ENCODE measurements at regions not wholly inside any gene's neighbourhood (a gene's known extent, or its start where the extent isn't known, plus 50 kb on each side); places are given as distances from the start of the nearest gene placed in this dataset.
"Not testable (repeated sequence)": the region's sequence is repeated elsewhere in the genome, so short reads cannot be mapped to it uniquely, and the experiment has no call there.

GRCh38 chr12:131213896-131214442, 260.3 kb downstream of the ADGRD1 start:
- DNase-seq (ENCODE audit: low read depth in 2 of 2, low spot score in 1 of 2): no peak

GRCh38 chr12:131214936-131215335, 261.2 kb downstream of the ADGRD1 start:
- DNase-seq (ENCODE audit: low read depth in 2 of 2, low spot score in 1 of 2): not testable (repeated sequence)

- DNase-seq (ENCODE audit: low read depth in 2 of 2, low spot score in 1 of 2): not testable (repeated sequence)
Measured at GRCh38 chr12:131216587-131216986, 262.9 kb downstream of the ADGRD1 start.

- DNase-seq (ENCODE audit: low read depth in 2 of 2, low spot score in 1 of 2): no peak
Measured at GRCh38 chr12:131217024-131217586, 263.4 kb downstream of the ADGRD1 start.

GRCh38 chr12:131218026-131218922, 264.6 kb downstream of the ADGRD1 start:
- no peak for DNase-seq (ENCODE audit: low read depth in 2 of 2, low spot score in 1 of 2)

GRCh38 chr12:131218923-131219669, 265.4 kb downstream of the ADGRD1 start:
- no peak for DNase-seq (ENCODE audit: low read depth in 2 of 2, low spot score in 1 of 2)

GRCh38 chr12:131219670-131220330, 266.1 kb downstream of the ADGRD1 start:
- DNase-seq (ENCODE audit: low read depth in 2 of 2, low spot score in 1 of 2): no peak

- DNase-seq (ENCODE audit: low read depth in 2 of 2, low spot score in 1 of 2): no peak
Measured at GRCh38 chr12:131220331-131220685, 266.6 kb downstream of the ADGRD1 start.

- DNase-seq (ENCODE audit: low read depth in 2 of 2, low spot score in 1 of 2): no peak
Measured at GRCh38 chr12:131221061-131221956, 267.6 kb downstream of the ADGRD1 start.

- no peak for DNase-seq (ENCODE audit: low read depth in 2 of 2, low spot score in 1 of 2)
Measured at GRCh38 chr12:131221957-131222328, 268.2 kb downstream of the ADGRD1 start.

GRCh38 chr12:131222329-131223139, 268.8 kb downstream of the ADGRD1 start:
- no peak for DNase-seq (ENCODE audit: low read depth in 2 of 2, low spot score in 1 of 2)

- no peak for DNase-seq (ENCODE audit: low read depth in 2 of 2, low spot score in 1 of 2)
Measured at GRCh38 chr12:131223171-131223761, 269.6 kb downstream of the ADGRD1 start.

GRCh38 chr12:131223791-131224225, 270.1 kb downstream of the ADGRD1 start:
- no peak for DNase-seq (ENCODE audit: low read depth in 2 of 2, low spot score in 1 of 2)

- not testable (repeated sequence) for DNase-seq (ENCODE audit: low read depth in 2 of 2, low spot score in 1 of 2)
Measured at GRCh38 chr12:131224226-131225065, 270.7 kb downstream of the ADGRD1 start.

GRCh38 chr12:131225066-131225380, 271.3 kb downstream of the ADGRD1 start:
- not testable (repeated sequence) for DNase-seq (ENCODE audit: low read depth in 2 of 2, low spot score in 1 of 2)

GRCh38 chr12:131226345-131227265, 272.9 kb downstream of the ADGRD1 start:
- DNase-seq (ENCODE audit: low read depth in 2 of 2, low spot score in 1 of 2): no peak

GRCh38 chr12:131227641-131228040, 273.9 kb downstream of the ADGRD1 start:
- DNase-seq (ENCODE audit: low read depth in 2 of 2, low spot score in 1 of 2): not testable (repeated sequence)
